ENCODE measurements at regions not wholly inside any gene's neighbourhood (a gene's known extent, or its start where the extent isn't known, plus 50 kb on each side); places are given as distances from the start of the nearest gene placed in this dataset.

DNA sequence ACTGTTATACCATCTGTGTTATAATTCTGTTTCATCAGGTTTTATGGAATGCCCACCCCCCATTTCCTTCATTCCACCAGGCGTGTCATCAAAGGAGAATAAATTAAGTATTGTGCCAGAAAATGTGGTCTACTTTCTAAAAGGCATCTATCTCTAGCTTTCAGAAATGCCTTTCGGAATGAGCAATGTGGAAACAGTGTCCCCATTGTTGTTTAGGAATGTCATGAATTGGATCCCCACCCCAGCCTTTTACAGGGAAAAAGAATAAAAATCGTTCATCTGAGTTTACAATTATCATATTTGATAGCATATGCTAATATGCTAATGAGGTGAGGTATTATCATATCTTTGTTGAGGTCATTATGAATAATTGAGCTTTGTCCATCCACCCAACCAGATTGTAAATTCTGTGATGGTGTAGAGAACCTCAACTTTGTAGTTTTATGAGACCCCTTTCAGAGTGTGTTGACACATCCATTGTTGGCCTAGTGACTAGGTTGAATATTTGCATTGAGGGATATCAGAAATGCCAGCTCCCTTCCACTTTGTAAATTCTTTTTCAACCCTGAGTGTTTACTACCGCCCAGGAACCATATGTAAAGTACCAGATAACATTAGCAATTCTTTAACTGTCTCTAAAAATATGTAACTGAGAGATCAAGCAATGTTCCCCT is 56.2 kb upstream of the CCDC160 start:
- no peaks in the 10 kb centered on the region for H3K36me3 ChIP-seq
- no peak for DNase-seq
- H3K27ac ChIP-seq = no peak overlapping the region
- no peaks in the 10 kb centered on the region for H3K4me1 ChIP-seq
- no peaks in the 10 kb centered on the region for H3K9me3 ChIP-seq
- no peak for ATAC-seq
- TF ChIP-seq, protein P1, sequence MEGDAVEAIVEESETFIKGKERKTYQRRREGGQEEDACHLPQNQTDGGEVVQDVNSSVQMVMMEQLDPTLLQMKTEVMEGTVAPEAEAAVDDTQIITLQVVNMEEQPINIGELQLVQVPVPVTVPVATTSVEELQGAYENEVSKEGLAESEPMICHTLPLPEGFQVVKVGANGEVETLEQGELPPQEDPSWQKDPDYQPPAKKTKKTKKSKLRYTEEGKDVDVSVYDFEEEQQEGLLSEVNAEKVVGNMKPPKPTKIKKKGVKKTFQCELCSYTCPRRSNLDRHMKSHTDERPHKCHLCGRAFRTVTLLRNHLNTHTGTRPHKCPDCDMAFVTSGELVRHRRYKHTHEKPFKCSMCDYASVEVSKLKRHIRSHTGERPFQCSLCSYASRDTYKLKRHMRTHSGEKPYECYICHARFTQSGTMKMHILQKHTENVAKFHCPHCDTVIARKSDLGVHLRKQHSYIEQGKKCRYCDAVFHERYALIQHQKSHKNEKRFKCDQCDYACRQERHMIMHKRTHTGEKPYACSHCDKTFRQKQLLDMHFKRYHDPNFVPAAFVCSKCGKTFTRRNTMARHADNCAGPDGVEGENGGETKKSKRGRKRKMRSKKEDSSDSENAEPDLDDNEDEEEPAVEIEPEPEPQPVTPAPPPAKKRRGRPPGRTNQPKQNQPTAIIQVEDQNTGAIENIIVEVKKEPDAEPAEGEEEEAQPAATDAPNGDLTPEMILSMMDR (IDR thresholded peaks at IDR 0.05) = no peak
- no peak overlapping the region for H3K4me3 ChIP-seq
- intact Hi-C loops (cut with DNase I) = no loop called here
- peaks cover 0 to 9% of the 10 kb centered on the region in 2 donors for H3K27me3 ChIP-seq

DNA sequence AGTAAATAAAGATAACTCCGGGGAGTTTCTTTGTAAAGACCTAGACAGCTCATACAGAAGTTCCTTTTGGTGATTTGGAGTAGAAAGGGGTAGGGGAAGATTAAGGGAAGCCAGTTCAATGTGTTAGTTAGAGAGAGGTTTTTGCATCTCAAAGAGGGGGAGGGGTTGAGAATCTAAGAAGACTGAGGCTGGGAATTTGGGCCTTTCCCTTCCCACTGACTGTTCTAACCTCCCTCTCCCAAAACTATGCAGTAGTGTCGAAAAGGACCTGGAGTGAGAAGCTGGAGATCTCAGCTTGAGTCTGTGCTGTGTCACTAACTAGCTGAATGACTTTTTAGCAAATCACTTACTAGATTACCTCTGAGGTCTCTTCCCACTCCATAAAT is 55.7 kb upstream of the CCDC160 start:
- Histone ChIP-seq H3K9me3 (no peaks in the 10 kb centered on the region), H3K36me3 (no peaks in the 10 kb centered on the region), H3K27me3 (peaks cover 0 to 9% of the 10 kb centered on the region in 2 donors), H3K4me3 (no peak overlapping the region), H3K27ac (no peak overlapping the region), H3K4me1 (no peaks in the 10 kb centered on the region)
- DNase-seq (no peak), ATAC-seq (no peak)
- TF ChIP-seq, protein P1 (IDR thresholded peaks at IDR 0.05) = no peak
- intact Hi-C loops (cut with DNase I) = no loop called here

DNA sequence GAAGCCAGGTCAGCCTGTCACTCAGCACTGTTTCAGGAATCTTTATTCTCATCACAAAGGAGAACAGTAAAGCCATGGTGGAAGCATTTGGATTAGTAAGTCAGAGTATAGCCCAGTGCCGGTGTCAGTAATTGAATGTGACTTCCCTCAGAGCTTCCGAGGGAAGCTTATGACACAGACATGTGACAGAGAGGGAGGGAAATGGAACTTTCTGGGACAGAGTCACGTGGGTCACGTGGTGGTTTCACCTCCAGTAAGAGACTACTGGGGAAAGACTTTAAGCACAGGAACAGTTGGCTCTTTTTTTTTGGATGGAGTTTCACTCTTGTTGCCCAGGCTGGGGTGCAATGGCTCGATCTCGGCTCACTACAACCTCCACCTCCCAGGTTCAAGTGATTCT is 53.3 kb upstream of the CCDC160 start:
- ATAC-seq (no peak), DNase-seq (no peak)
- no peak overlapping the region for H3K27ac ChIP-seq
- H3K4me3 ChIP-seq = no peak overlapping the region
- H3K9me3 ChIP-seq = no peaks in the 10 kb centered on the region
- TF ChIP-seq, protein P1 (IDR thresholded peaks at IDR 0.05) = no peak
- H3K36me3 ChIP-seq = no peaks in the 10 kb centered on the region
- no peaks in the 10 kb centered on the region for H3K4me1 ChIP-seq
- H3K27me3 ChIP-seq = peaks cover 0 to 11% of the 10 kb centered on the region in 2 donors
- intact Hi-C loops (cut with DNase I) = no loop called here

- Histone ChIP-seq H3K27ac (no peak overlapping the region), H3K4me1 (no peaks in the 10 kb centered on the region), H3K36me3 (no peaks in the 10 kb centered on the region), H3K27me3 (peaks cover 0 to 10% of the 10 kb centered on the region in 2 donors), H3K4me3 (no peak overlapping the region), H3K9me3 (no peaks in the 10 kb centered on the region)
- intact Hi-C loops (cut with DNase I) = no loop called here
- ATAC-seq (no peak), DNase-seq (no peak)
- TF ChIP-seq, protein P1 (IDR thresholded peaks at IDR 0.05) = no peak
Measured at GRCh38 chrX:134184936-134185335, 52.0 kb upstream of the CCDC160 start.

- no peak for DNase-seq
Measured at GRCh38 chrX:134186362-134187121, 50.4 kb upstream of the CCDC160 start.

More at GRCh38 chrX:134186362-134187121, 50.4 kb upstream of the CCDC160 start:
- Histone ChIP-seq H3K4me1 (no peaks in the 10 kb centered on the region), H3K36me3 (no peaks in the 10 kb centered on the region), H3K9me3 (no peaks in the 10 kb centered on the region), H3K27ac (no peak overlapping the region), H3K27me3 (peaks cover 0 to 10% of the 10 kb centered on the region in 2 donors), H3K4me3 (no peak overlapping the region)
- intact Hi-C loops (cut with DNase I) = no loop called here
- no peak for ATAC-seq
- TF ChIP-seq, protein P1 (IDR thresholded peaks at IDR 0.05) = no peak

All from left lung (tissue), 4 donors.